Neural progenitor cell (in vitro differentiated cells): ENCODE measurements at regions not wholly inside any gene's neighbourhood (a gene's known extent, or its start where the extent isn't known, plus 50 kb on each side); places are given as distances from the start of the nearest gene placed in this dataset.

ENCODE experiments used
- DNase-seq: peaks from one replicate; pipeline ENCODE4 v3.0.0-alpha.2; 2016; ENCODE audit warnings: low spot score
- H2AFZ ChIP-seq: fragments of 200-600 bp; sonication (generic); replicated peaks from 2 replicates; pipeline ENCODE4 v1.6.1; 2016; ENCODE audit warnings: antibody characterized with exemption
- H3F3A ChIP-seq: fragments of 200-600 bp; sonication (generic); 2 replicates; pipeline ENCODE4 v1.6.1; 2016; ENCODE audit warnings: antibody characterized with exemption, low read depth
- H3K27ac ChIP-seq: fragments of 200-600 bp; sonication (generic); 2 replicates; pipeline ENCODE4 v1.5.1; 2016; ENCODE audit warnings: mild to moderate bottlenecking
- H3K27me3 ChIP-seq: fragments of 200-600 bp; sonication (generic); 2 replicates; pipeline ENCODE4 v1.6.1; 2016; ENCODE audit warnings: mild to moderate bottlenecking, moderate library complexity
- H3K36me3 ChIP-seq: fragments of 200-600 bp; sonication (generic); 2 replicates; pipeline ENCODE4 v1.5.1; 2016
- H3K4me1 ChIP-seq: fragments of 200-600 bp; sonication (generic); 2 replicates; pipeline ENCODE4 v1.6.1; 2016; ENCODE audit warnings: mixed run types
- H3K4me2 ChIP-seq: fragments of 200-600 bp; sonication (generic); 2 replicates; pipeline ENCODE4 v1.6.1; 2016
- H3K4me3 ChIP-seq: fragments of 200-600 bp; sonication (generic); 2 replicates; pipeline ENCODE4 v1.5.1; 2016
- H3K79me2 ChIP-seq: fragments of 200-600 bp; sonication (generic); 2 replicates; pipeline ENCODE4 v1.6.1; 2016; ENCODE audit warnings: low read depth
- H3K9ac ChIP-seq: fragments of 200-600 bp; sonication (generic); 2 replicates; pipeline ENCODE4 v1.6.1; 2016
- H3K9me3 ChIP-seq: fragments of 200-600 bp; sonication (generic); 2 replicates; pipeline ENCODE4 v1.5.1; 2016; ENCODE audit warnings: low read depth
- H4K20me1 ChIP-seq: fragments of 200-600 bp; sonication (generic); 2 replicates; pipeline ENCODE4 v1.6.1; 2016; ENCODE audit warnings: low read depth
- H3K27ac Mint-ChIP-seq: 3 replicates; pipeline ENCODE4 v1.8.0; 2021; ENCODE audit warnings: mixed read lengths
- H3K27me3 Mint-ChIP-seq: 2 replicates; pipeline ENCODE4 v1.8.0; 2022; ENCODE audit warnings: low read depth, mild to moderate bottlenecking, inconsistent platforms, moderate library complexity, mixed read lengths; ENCODE audit not compliant: insufficient read depth
- H3K36me3 Mint-ChIP-seq: 3 replicates; pipeline ENCODE4 v1.8.0; 2021; ENCODE audit warnings: mixed read lengths
- H3K4me1 Mint-ChIP-seq: 3 replicates; pipeline ENCODE4 v1.8.0; 2021; ENCODE audit warnings: mixed read lengths
- H3K4me3 Mint-ChIP-seq: 3 replicates; pipeline ENCODE4 v1.8.0; 2021; ENCODE audit warnings: mild to moderate bottlenecking, moderate library complexity, mixed read lengths
- H3K9me3 Mint-ChIP-seq: 3 replicates; pipeline ENCODE4 v1.8.0; 2020; ENCODE audit warnings: mixed read lengths
- CTCF ChIP-seq: fragments of 200-600 bp; sonication (generic); IDR thresholded peaks from 2 replicates; pipeline ENCODE4 v1.5.1; 2017; ENCODE audit warnings: antibody characterized with exemption, mild to moderate bottlenecking
- EZH2 ChIP-seq: fragments of 200-600 bp; sonication (generic); IDR thresholded peaks from 2 replicates; pipeline ENCODE4 v1.6.1; 2017; ENCODE audit warnings: antibody characterized with exemption, mild to moderate bottlenecking, moderate library complexity
- EZH2phosphoT487 ChIP-seq: fragments of 200-600 bp; sonication (generic); IDR thresholded peaks from 2 replicates; pipeline ENCODE4 v1.6.1; 2017; ENCODE audit warnings: antibody characterized with exemption

- Mint-ChIP-seq H3K27me3 (no peaks in the 10 kb centered on the region), H3K4me1 (peaks cover 7% of the 10 kb centered on the region), H3K9me3 (peaks cover 3% of the 10 kb centered on the region), H3K4me3 (no peak overlapping the region), H3K36me3 (no peaks in the 10 kb centered on the region), H3K27ac (no peak overlapping the region)
- Histone ChIP-seq H3K4me3 (no peak overlapping the region), H3K4me2 (no peak overlapping the region), H4K20me1 (no peaks in the 10 kb centered on the region), H3F3A (no peaks in the 10 kb centered on the region), H3K9ac (no peak overlapping the region), H3K27me3 (no peaks in the 10 kb centered on the region), H3K79me2 (no peaks in the 10 kb centered on the region), H3K4me1 (no peaks in the 10 kb centered on the region), H3K27ac (no peak overlapping the region), H2AFZ (no peak overlapping the region), H3K9me3 (no peaks in the 10 kb centered on the region), H3K36me3 (no peaks in the 10 kb centered on the region)
- DNase-seq, result no peak
- no peak for TF ChIP-seq EZH2
- TF ChIP-seq EZH2phosphoT487, result no peak
- TF ChIP-seq CTCF, result no peak
Observed at GRCh38 chr12:93183940-93184671, 193.6 kb upstream of the NUDT4 start.

GRCh38 chr12:93184672-93185368 lies 192.9 kb upstream of the NUDT4 start:
- no peak overlapping the region for H2AFZ ChIP-seq
- H3K36me3 Mint-ChIP-seq, result no peaks in the 10 kb centered on the region
- H3K27ac ChIP-seq, result no peak overlapping the region

GRCh38 chr12:93185369-93185741 lies 192.4 kb upstream of the NUDT4 start:
- no peak overlapping the region for H3K27ac Mint-ChIP-seq

More at GRCh38 chr12:93184672-93185368, 192.9 kb upstream of the NUDT4 start:
- Histone ChIP-seq H3K27me3 (no peaks in the 10 kb centered on the region), H3F3A (no peaks in the 10 kb centered on the region), H3K9ac (no peak overlapping the region), H4K20me1 (no peaks in the 10 kb centered on the region), H3K4me1 (no peaks in the 10 kb centered on the region), H3K9me3 (no peaks in the 10 kb centered on the region), H3K4me2 (no peak overlapping the region), H3K79me2 (no peaks in the 10 kb centered on the region), H3K4me3 (no peak overlapping the region), H3K36me3 (no peaks in the 10 kb centered on the region)
- no peaks in the 10 kb centered on the region for H3K27me3 Mint-ChIP-seq
- H3K4me3 Mint-ChIP-seq, result no peak overlapping the region
- TF ChIP-seq EZH2phosphoT487, result no peak
- TF ChIP-seq CTCF, result no peak
- no peak for TF ChIP-seq EZH2
- no peaks in the 10 kb centered on the region for H3K9me3 Mint-ChIP-seq
- DNase-seq, result no peak
- H3K4me1 Mint-ChIP-seq, result peaks cover 7% of the 10 kb centered on the region
- no peak overlapping the region for H3K27ac Mint-ChIP-seq

GRCh38 chr12:93186131-93186530 lies 191.6 kb upstream of the NUDT4 start:
- no peak overlapping the region for H3K27ac Mint-ChIP-seq
- H4K20me1 ChIP-seq, result no peaks in the 10 kb centered on the region

More at GRCh38 chr12:93185369-93185741, 192.4 kb upstream of the NUDT4 start:
- H3K9me3 Mint-ChIP-seq, result no peaks in the 10 kb centered on the region
- Histone ChIP-seq H3F3A (no peaks in the 10 kb centered on the region), H2AFZ (no peak overlapping the region), H3K79me2 (no peaks in the 10 kb centered on the region), H3K9me3 (no peaks in the 10 kb centered on the region), H4K20me1 (no peaks in the 10 kb centered on the region), H3K27ac (no peak overlapping the region), H3K36me3 (no peaks in the 10 kb centered on the region), H3K27me3 (no peaks in the 10 kb centered on the region), H3K4me1 (no peaks in the 10 kb centered on the region), H3K9ac (no peak overlapping the region), H3K4me3 (no peak overlapping the region), H3K4me2 (no peak overlapping the region)
- no peak overlapping the region for H3K4me3 Mint-ChIP-seq
- no peaks in the 10 kb centered on the region for H3K36me3 Mint-ChIP-seq
- TF ChIP-seq EZH2phosphoT487, result no peak
- H3K27me3 Mint-ChIP-seq, result no peaks in the 10 kb centered on the region
- H3K4me1 Mint-ChIP-seq, result peaks cover 7% of the 10 kb centered on the region
- DNase-seq, result no peak

More at GRCh38 chr12:93186131-93186530, 191.6 kb upstream of the NUDT4 start:
- Mint-ChIP-seq H3K9me3 (no peaks in the 10 kb centered on the region), H3K4me1 (peaks cover 7% of the 10 kb centered on the region), H3K36me3 (no peaks in the 10 kb centered on the region), H3K4me3 (no peak overlapping the region), H3K27me3 (no peaks in the 10 kb centered on the region)
- Histone ChIP-seq H3K27ac (no peak overlapping the region), H3K9ac (no peak overlapping the region), H3K4me3 (no peak overlapping the region), H3K27me3 (no peaks in the 10 kb centered on the region), H3F3A (no peaks in the 10 kb centered on the region), H3K9me3 (no peaks in the 10 kb centered on the region), H3K36me3 (no peaks in the 10 kb centered on the region), H2AFZ (no peak overlapping the region), H3K4me1 (no peaks in the 10 kb centered on the region), H3K79me2 (no peaks in the 10 kb centered on the region), H3K4me2 (no peak overlapping the region)
- TF ChIP-seq EZH2 (no peak), EZH2phosphoT487 (no peak), CTCF (no peak)
- no peak for DNase-seq
